GM20000 (cell line): ENCODE measurements at regions not wholly inside any gene's neighbourhood (a gene's known extent, or its start where the extent isn't known, plus 50 kb on each side); places are given as distances from the start of the nearest gene placed in this dataset.

Experiments used
- DNase-seq: peaks from one replicate; pipeline ENCODE4 v3.0.0; 2012; ENCODE audit warnings: low spot score
- TF ChIP-seq, protein P1 (sequence below): IDR thresholded peaks from 2 replicates; pipeline ENCODE4 v1.5.1; 2012; ENCODE audit warnings: mild to moderate bottlenecking, control low read depth; ENCODE audit errors: extremely low read depth, missing control alignments

DNA sequence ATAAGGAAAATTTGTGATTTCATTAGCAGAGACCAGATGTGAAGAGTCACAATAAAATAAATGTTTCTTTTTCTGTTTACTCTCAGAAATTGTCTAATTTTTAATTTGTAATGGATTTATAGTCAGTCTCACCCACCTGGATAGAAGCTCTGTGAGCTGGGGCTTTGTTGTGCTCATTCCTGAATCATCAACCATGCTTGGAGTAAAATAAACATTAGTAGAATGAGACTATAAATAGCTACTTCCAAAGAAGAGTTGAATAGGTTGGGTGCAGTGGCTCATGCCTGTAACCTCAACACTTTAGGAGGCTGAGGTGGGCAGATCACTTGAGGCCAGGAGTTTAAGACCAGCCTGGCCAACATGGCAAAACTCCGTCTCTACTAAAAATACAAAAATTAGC lies 185.3 kb upstream of the FBXO33 start:
- no peak for DNase-seq

DNA sequence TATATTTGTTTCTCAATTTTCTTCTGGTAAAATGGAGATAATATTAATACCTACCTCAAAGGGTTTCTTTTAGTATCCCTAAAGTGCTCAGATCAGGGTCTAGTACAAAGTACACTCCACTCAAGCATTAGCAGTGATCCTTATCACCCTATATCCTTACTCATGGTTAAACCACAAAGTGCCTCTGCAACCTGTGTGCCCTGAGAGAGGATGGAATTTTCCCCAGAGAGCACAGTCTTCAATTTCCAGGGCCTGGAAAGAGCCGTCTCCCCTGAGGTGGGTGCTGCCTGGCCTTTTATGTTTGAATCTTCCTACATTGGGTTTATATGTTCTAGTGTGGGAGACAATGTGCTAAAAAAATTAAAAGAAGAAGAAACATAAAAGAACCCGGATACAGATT lies 183.1 kb upstream of the FBXO33 start:
- DNase-seq, result no peak
- TF ChIP-seq, protein P1, sequence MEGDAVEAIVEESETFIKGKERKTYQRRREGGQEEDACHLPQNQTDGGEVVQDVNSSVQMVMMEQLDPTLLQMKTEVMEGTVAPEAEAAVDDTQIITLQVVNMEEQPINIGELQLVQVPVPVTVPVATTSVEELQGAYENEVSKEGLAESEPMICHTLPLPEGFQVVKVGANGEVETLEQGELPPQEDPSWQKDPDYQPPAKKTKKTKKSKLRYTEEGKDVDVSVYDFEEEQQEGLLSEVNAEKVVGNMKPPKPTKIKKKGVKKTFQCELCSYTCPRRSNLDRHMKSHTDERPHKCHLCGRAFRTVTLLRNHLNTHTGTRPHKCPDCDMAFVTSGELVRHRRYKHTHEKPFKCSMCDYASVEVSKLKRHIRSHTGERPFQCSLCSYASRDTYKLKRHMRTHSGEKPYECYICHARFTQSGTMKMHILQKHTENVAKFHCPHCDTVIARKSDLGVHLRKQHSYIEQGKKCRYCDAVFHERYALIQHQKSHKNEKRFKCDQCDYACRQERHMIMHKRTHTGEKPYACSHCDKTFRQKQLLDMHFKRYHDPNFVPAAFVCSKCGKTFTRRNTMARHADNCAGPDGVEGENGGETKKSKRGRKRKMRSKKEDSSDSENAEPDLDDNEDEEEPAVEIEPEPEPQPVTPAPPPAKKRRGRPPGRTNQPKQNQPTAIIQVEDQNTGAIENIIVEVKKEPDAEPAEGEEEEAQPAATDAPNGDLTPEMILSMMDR, result no peak

More for the DNA sequence above, 185.3 kb upstream of the FBXO33 start:
- TF ChIP-seq, protein P1, result no peak

DNA sequence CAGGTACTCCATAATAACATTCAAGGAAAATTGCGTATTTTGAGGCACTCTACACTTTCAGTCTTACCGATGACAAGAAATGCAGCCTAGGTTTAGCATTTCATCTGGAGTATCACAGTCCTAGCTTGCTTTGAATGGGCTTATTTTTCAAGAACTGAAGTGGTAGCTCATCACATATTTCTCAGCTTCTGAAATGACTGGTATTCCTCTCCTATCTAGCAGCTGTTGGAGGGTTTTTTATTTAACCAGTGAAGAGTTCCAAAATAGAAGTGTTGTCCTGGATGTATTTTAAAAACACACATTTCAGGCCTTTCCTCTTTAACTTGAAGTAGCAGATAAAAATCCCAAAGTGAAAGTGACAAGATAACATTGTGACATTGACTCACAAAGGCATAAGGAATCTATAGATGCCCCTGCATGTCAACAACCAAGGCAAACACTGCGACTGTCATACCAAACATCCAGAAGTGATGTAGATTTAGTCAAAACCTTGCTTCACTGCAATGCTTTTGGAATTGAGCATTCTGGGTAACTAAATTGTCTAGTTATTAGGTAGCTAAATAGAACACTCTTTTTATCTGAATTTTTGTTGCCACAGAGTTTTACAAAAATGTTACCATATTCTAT lies 182.2 kb upstream of the FBXO33 start:
- TF ChIP-seq, protein P1, result no peak

DNA sequence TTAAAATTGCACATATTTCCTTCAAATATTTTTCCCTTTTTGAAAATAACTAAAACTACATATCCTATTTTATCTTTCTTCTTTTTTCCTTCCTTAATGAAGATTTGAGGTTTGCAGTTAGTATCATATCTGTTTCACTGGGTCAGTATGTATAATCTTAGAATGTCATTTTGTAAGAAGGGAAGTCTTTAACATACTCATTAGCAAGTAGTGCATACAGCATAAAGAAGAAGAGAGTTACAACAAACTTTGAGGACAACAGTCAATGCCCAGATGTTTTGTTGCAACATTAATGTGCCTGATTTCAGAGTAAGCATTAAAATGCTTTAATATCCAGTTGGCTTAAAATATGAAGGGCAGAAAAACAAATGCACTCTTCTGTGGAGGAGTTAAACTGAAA lies 176.9 kb upstream of the FBXO33 start:
- TF ChIP-seq, protein P1, result no peak
- DNase-seq, result no peak

More for the DNA sequence above, 182.2 kb upstream of the FBXO33 start:
- no peak for DNase-seq

DNA sequence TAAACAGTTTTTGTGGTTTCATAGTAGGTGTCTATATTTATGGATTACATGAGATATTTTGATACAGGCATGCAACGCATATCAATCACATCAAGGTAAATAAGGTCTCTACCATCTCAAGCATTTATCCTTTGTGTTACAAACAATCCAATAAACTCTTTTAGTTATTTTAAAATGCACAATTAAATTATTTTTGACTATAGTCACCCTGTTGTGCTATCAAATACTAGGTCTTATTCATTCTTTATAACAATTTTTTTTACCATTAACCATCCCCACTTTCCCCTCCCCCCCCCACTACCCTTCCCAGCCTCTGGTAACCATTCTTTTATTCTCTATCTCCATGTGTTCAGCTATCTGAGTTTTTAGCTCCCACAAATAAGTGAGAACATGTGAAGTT lies 175.7 kb upstream of the FBXO33 start:
- TF ChIP-seq, protein P1, result no peak
- no peak for DNase-seq

DNA sequence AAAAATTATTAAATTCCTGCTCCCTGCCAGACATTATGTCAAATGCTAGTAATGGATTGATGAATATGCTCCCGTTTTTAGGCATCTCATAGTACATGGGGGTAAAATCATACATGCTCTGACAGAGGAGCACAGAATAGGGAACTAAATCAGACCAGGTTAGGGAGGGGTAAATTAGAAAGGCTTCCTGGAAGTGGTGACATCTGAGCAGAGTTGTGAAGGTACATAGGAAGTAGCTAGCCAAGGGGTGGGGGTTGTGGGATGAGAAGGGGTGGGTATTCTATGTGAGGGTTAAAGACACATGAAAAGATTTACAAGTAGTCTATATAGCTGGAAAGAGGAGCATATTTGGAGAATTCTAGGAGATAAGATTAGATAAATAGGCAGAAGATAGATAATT lies 171.7 kb upstream of the FBXO33 start:
- no peak for DNase-seq
- TF ChIP-seq, protein P1, result no peak

DNA sequence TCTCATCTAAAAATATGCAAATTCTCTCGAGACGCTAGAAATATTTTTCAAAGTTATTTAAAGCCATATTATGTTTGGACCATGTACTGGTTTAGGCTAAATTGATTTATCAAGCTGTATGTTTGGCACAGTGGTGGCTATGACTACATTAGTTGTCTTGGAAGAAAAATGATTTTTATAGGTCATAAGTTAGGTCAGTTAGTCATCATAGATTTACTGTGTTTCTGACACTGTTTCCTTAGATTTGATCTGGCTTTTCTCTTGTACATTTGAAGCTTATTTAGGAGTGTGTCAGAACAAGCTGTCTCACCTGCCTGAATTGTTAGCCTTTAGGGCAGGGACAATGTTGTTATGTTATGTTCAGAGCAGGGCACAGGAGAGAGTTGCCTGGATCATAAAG lies 161.1 kb upstream of the FBXO33 start:
- DNase-seq, result no peak
- TF ChIP-seq, protein P1, result no peak
